Stomach (tissue), 4 donors: ENCODE measurements at regions not wholly inside any gene's neighbourhood (a gene's known extent, or its start where the extent isn't known, plus 50 kb on each side); places are given as distances from the start of the nearest gene placed in this dataset.

Experiments
- CTCF ChIP-seq, 7 experiments: fragments of 450-650 bp in 4 of 7; fragments of 200-600 bp in 3 of 7; sonication (generic) in 3 of 7; IDR thresholded peaks; one replicate each; pipeline ENCODE4 v1.5.1; 2016 to 2019; ENCODE audit warnings: antibody characterized with exemption in 7 of 7, control low read depth in 2 of 7, mild to moderate bottlenecking in 1 of 7
- EP300 ChIP-seq: sonication (generic); formaldehyde crosslinking; IDR thresholded peaks from one replicate; pipeline ENCODE4 v1.6.1; 2017; ENCODE audit warnings: antibody characterized with exemption

DNA sequence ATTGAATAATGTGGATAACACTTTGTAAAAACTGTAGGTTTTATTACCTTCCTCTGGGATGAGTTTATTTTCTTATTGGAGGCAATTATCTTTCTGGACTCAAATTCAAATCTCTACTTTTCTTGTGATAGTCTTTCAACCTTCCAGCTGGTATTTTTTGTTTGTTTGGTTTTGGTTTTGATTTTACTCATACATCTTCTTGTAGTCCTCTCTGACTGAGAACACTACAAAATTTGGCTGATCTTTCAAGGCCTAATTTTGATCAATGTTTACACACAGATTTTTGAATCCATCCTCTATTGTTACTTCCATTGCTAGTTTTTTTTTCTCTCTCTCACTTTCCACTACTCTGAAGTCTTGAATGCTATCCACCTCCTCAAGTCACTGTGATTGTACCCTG is 303.8 kb upstream of the NECTIN3 start:
- TF ChIP-seq EP300 (no peak), CTCF (IDR thresholded peaks at IDR 0.05) (no peak)
